ENCODE measurements at regions not wholly inside any gene's neighbourhood (a gene's known extent, or its start where the extent isn't known, plus 50 kb on each side); places are given as distances from the start of the nearest gene placed in this dataset.

- DNase-seq, result no peak
Measured at GRCh38 chr10:90635111-90635765, 222.6 kb downstream of the HTR7 start.

- no peak for DNase-seq
Measured at GRCh38 chr10:90640756-90641155, 217.1 kb downstream of the HTR7 start.

GRCh38 chr10:90641731-90642130 lies 216.1 kb downstream of the HTR7 start:
- no peak for DNase-seq

- DNase-seq, result no peak
Measured at GRCh38 chr10:90642136-90642535, 215.7 kb downstream of the HTR7 start.

GRCh38 chr10:90642650-90643049 lies 215.2 kb downstream of the HTR7 start:
- no peak for DNase-seq

- no peak for DNase-seq
Measured at GRCh38 chr10:90644165-90644564, 213.7 kb downstream of the HTR7 start.

- DNase-seq, result no peak
Measured at GRCh38 chr10:90650858-90651257, 207.0 kb downstream of the HTR7 start.

- DNase-seq, result no peak
Measured at GRCh38 chr10:90652519-90652918, 205.3 kb downstream of the HTR7 start.

GRCh38 chr10:90658791-90659190 lies 199.0 kb downstream of the HTR7 start:
- DNase-seq, result no peak

- no peak for DNase-seq
Measured at GRCh38 chr10:90665905-90666662, 191.8 kb downstream of the HTR7 start.

- no peak for DNase-seq
Measured at GRCh38 chr10:90674461-90674860, 183.4 kb downstream of the HTR7 start.

- DNase-seq, result peak; percentile 69
Measured at GRCh38 chr10:90674928-90675327, 182.9 kb downstream of the HTR7 start.

- DNase-seq, result no peak
Measured at GRCh38 chr10:90675621-90676020, 182.2 kb downstream of the HTR7 start.

All from amniotic stem cell (primary cell).